D721Med (cell line): ENCODE measurements at regions not wholly inside any gene's neighbourhood (a gene's known extent, or its start where the extent isn't known, plus 50 kb on each side); places are given as distances from the start of the nearest gene placed in this dataset.

Source experiments
- DNase-seq: peaks from one replicate; pipeline ENCODE4 v3.0.0; 2011; ENCODE audit warnings: low spot score; ENCODE audit not compliant: insufficient read length
- FAIRE-seq: peaks from 2 replicates; lab custom pipeline; 2011; peaks lifted over from hg19 to GRCh38; lab: Jason Lieb, UNC
- CTCF ChIP-seq: IDR thresholded peaks from 2 replicates; pipeline ENCODE4 v1.5.1; 2012; ENCODE audit warnings: mild to moderate bottlenecking, control low read depth; ENCODE audit not compliant: insufficient read depth; ENCODE audit errors: missing control alignments

GRCh38 chr4:125262502-125262901 is 52.3 kb upstream of the FAT4 start:
- no peak for DNase-seq
- no peak for FAIRE-seq
- no peak for TF ChIP-seq CTCF

- no peak for TF ChIP-seq CTCF
- FAIRE-seq (no peak), DNase-seq (no peak)
Measured at GRCh38 chr4:125262079-125262478, 52.7 kb upstream of the FAT4 start.

- no peak for FAIRE-seq
- TF ChIP-seq CTCF, result no peak
- DNase-seq, result no peak
Measured at GRCh38 chr4:125254106-125254505, 60.6 kb upstream of the FAT4 start.

GRCh38 chr4:125244848-125245450 is 69.8 kb upstream of the FAT4 start:
- DNase-seq, result no peak
- FAIRE-seq, result peak; percentile 21
- TF ChIP-seq CTCF, result peak; percentile 51

- FAIRE-seq (peak; percentile 44), DNase-seq (no peak)
- TF ChIP-seq CTCF, result no peak
Measured at GRCh38 chr4:125243789-125244397, 70.9 kb upstream of the FAT4 start.

- no peak for FAIRE-seq
Measured at GRCh38 chr4:125235971-125236370, 78.8 kb upstream of the FAT4 start.

More at GRCh38 chr4:125235971-125236370, 78.8 kb upstream of the FAT4 start:
- TF ChIP-seq CTCF, result no peak
- DNase-seq, result no peak
